ENCODE measurements at regions not wholly inside any gene's neighbourhood (a gene's known extent, or its start where the extent isn't known, plus 50 kb on each side); places are given as distances from the start of the nearest gene placed in this dataset.

GRCh38 chr1:56442290-56442877 lies 137.0 kb downstream of the PLPP3 start:
- DNase-seq = no peak

- DNase-seq = no peak
Observed at GRCh38 chr1:56441601-56442000, 137.8 kb downstream of the PLPP3 start.

- DNase-seq = no peak
Observed at GRCh38 chr1:56439610-56440264, 139.6 kb downstream of the PLPP3 start.

GRCh38 chr1:56438901-56439551 lies 140.3 kb downstream of the PLPP3 start:
- DNase-seq = no peak

- DNase-seq = no peak
Observed at GRCh38 chr1:56437959-56438358, 141.4 kb downstream of the PLPP3 start.

GRCh38 chr1:56436912-56437417 lies 142.4 kb downstream of the PLPP3 start:
- no peak for DNase-seq

GRCh38 chr1:56436296-56436695 lies 143.1 kb downstream of the PLPP3 start:
- DNase-seq = no peak

- no peak for DNase-seq
Observed at GRCh38 chr1:56435434-56436262, 143.7 kb downstream of the PLPP3 start.

- no peak for DNase-seq
Observed at GRCh38 chr1:56434740-56435139, 144.6 kb downstream of the PLPP3 start.

GRCh38 chr1:56434025-56434424 lies 145.3 kb downstream of the PLPP3 start:
- DNase-seq = no peak

GRCh38 chr1:56433056-56433577 lies 146.2 kb downstream of the PLPP3 start:
- DNase-seq = peak; percentile 27

- DNase-seq = peak; percentile 32
Observed at GRCh38 chr1:56432166-56432971, 147.0 kb downstream of the PLPP3 start.

GRCh38 chr1:56430141-56430839 lies 149.1 kb downstream of the PLPP3 start:
- peak; percentile 17 for DNase-seq

- peak; percentile 19 for DNase-seq
Observed at GRCh38 chr1:56429288-56429687, 150.1 kb downstream of the PLPP3 start.

GRCh38 chr1:56426587-56427381 lies 152.6 kb downstream of the PLPP3 start:
- DNase-seq = no peak

- no peak for DNase-seq
Observed at GRCh38 chr1:56425494-56426037, 153.8 kb downstream of the PLPP3 start.

GRCh38 chr1:56424744-56425493 lies 154.4 kb downstream of the PLPP3 start:
- no peak for DNase-seq

GRCh38 chr1:56423716-56424115 lies 155.6 kb downstream of the PLPP3 start:
- no peak for DNase-seq

GRCh38 chr1:56418151-56418631 lies 161.2 kb downstream of the PLPP3 start:
- no peak for DNase-seq
